ENCODE measurements at regions not wholly inside any gene's neighbourhood (a gene's known extent, or its start where the extent isn't known, plus 50 kb on each side); places are given as distances from the start of the nearest gene placed in this dataset.

GRCh38 chr7:133140994-133141595 lies 59.2 kb upstream of the CHCHD3 start:
- no peak overlapping the region for H3K27ac ChIP-seq
- WGBS, 2 donors = 75 to 82% methylated on average over 8 of the region's 8 CpGs
- TF ChIP-seq CTCF (IDR thresholded peaks at IDR 0.05) (no peak), POLR2A (IDR thresholded peaks at IDR 0.05) (no peak)
- intact Hi-C loops (cut with DNase I) = no loop called here
- H3K4me3 ChIP-seq (replicated peaks in 1 of 3) = no peak overlapping the region
- DNase-seq = no peak
- no peaks in the 10 kb centered on the region for H3K4me1 ChIP-seq
- no peaks in the 10 kb centered on the region for H3K27me3 ChIP-seq
- no peaks in the 10 kb centered on the region for H3K9me3 ChIP-seq
- H3K36me3 ChIP-seq = no peaks in the 10 kb centered on the region

- Histone ChIP-seq H3K4me1 (no peaks in the 10 kb centered on the region), H3K27ac (no peak overlapping the region), H3K9me3 (no peaks in the 10 kb centered on the region), H3K27me3 (no peaks in the 10 kb centered on the region), H3K4me3 (replicated peaks in 1 of 3) (no peak overlapping the region), H3K36me3 (no peaks in the 10 kb centered on the region)
- intact Hi-C loops (cut with DNase I) = no loop called here
- TF ChIP-seq POLR2A (IDR thresholded peaks at IDR 0.05) = no peak
- TF ChIP-seq CTCF (IDR thresholded peaks at IDR 0.05) = no peak
- DNase-seq = no peak
- 46 to 59% methylated on average over 3 of the region's 3 CpGs for WGBS, 2 donors
These were observed 68.9 kb upstream of the CHCHD3 start for GRCh38 chr7:133150760-133151159.

GRCh38 chr7:133152875-133153274 lies 71.0 kb upstream of the CHCHD3 start:
- no peak for DNase-seq
- Histone ChIP-seq H3K4me3 (replicated peaks in 1 of 3) (no peak overlapping the region), H3K27ac (no peak overlapping the region), H3K4me1 (no peaks in the 10 kb centered on the region), H3K9me3 (no peaks in the 10 kb centered on the region), H3K27me3 (no peaks in the 10 kb centered on the region), H3K36me3 (no peaks in the 10 kb centered on the region)
- intact Hi-C loops (cut with DNase I) = no loop called here
- 56 to 67% methylated on average over 1 of the region's 1 CpG for WGBS, 2 donors
- TF ChIP-seq CTCF (IDR thresholded peaks at IDR 0.05) (no peak), POLR2A (IDR thresholded peaks at IDR 0.05) (no peak)

GRCh38 chr7:133155146-133155545 lies 73.3 kb upstream of the CHCHD3 start:
- Histone ChIP-seq H3K27ac (no peak overlapping the region), H3K36me3 (no peaks in the 10 kb centered on the region), H3K4me1 (no peaks in the 10 kb centered on the region), H3K27me3 (no peaks in the 10 kb centered on the region), H3K4me3 (replicated peaks in 1 of 3) (no peak overlapping the region), H3K9me3 (no peaks in the 10 kb centered on the region)
- no peak for DNase-seq
- intact Hi-C loops (cut with DNase I) = no loop called here
- TF ChIP-seq CTCF (IDR thresholded peaks at IDR 0.05) (no peak), POLR2A (IDR thresholded peaks at IDR 0.05) (no peak)
- WGBS, 2 donors = 76 to 82% methylated on average over 4 of the region's 4 CpGs

- no peak for DNase-seq
- no peak overlapping the region for H3K4me3 ChIP-seq (replicated peaks in 1 of 3)
- no peak overlapping the region for H3K27ac ChIP-seq
- H3K27me3 ChIP-seq = no peaks in the 10 kb centered on the region
- intact Hi-C loops (cut with DNase I) = no loop called here
- H3K36me3 ChIP-seq = no peaks in the 10 kb centered on the region
- no peaks in the 10 kb centered on the region for H3K9me3 ChIP-seq
- no peak for TF ChIP-seq CTCF (IDR thresholded peaks at IDR 0.05)
- no peak for TF ChIP-seq POLR2A (IDR thresholded peaks at IDR 0.05)
- no peaks in the 10 kb centered on the region for H3K4me1 ChIP-seq
- WGBS, 2 donors = 94 to 100% methylated on average over 1 of the region's 1 CpG
These were observed 73.8 kb upstream of the CHCHD3 start for GRCh38 chr7:133155642-133156041.

All from thyroid gland (tissue), 4 donors.